Neural progenitor cell (in vitro differentiated cells): ENCODE measurements at regions not wholly inside any gene's neighbourhood (a gene's known extent, or its start where the extent isn't known, plus 50 kb on each side); places are given as distances from the start of the nearest gene placed in this dataset.

Experiments used
- DNase-seq: peaks from one replicate; pipeline ENCODE4 v3.0.0-alpha.2; 2016; ENCODE audit warnings: low spot score
- H2AFZ ChIP-seq: fragments of 200-600 bp; sonication (generic); replicated peaks from 2 replicates; pipeline ENCODE4 v1.6.1; 2016; ENCODE audit warnings: antibody characterized with exemption
- H3F3A ChIP-seq: fragments of 200-600 bp; sonication (generic); 2 replicates; pipeline ENCODE4 v1.6.1; 2016; ENCODE audit warnings: antibody characterized with exemption, low read depth
- H3K27ac ChIP-seq: fragments of 200-600 bp; sonication (generic); 2 replicates; pipeline ENCODE4 v1.5.1; 2016; ENCODE audit warnings: mild to moderate bottlenecking
- H3K27me3 ChIP-seq: fragments of 200-600 bp; sonication (generic); 2 replicates; pipeline ENCODE4 v1.6.1; 2016; ENCODE audit warnings: mild to moderate bottlenecking, moderate library complexity
- H3K36me3 ChIP-seq: fragments of 200-600 bp; sonication (generic); 2 replicates; pipeline ENCODE4 v1.5.1; 2016
- H3K4me1 ChIP-seq: fragments of 200-600 bp; sonication (generic); 2 replicates; pipeline ENCODE4 v1.6.1; 2016; ENCODE audit warnings: mixed run types
- H3K4me2 ChIP-seq: fragments of 200-600 bp; sonication (generic); 2 replicates; pipeline ENCODE4 v1.6.1; 2016
- H3K4me3 ChIP-seq: fragments of 200-600 bp; sonication (generic); 2 replicates; pipeline ENCODE4 v1.5.1; 2016
- H3K79me2 ChIP-seq: fragments of 200-600 bp; sonication (generic); 2 replicates; pipeline ENCODE4 v1.6.1; 2016; ENCODE audit warnings: low read depth
- H3K9ac ChIP-seq: fragments of 200-600 bp; sonication (generic); 2 replicates; pipeline ENCODE4 v1.6.1; 2016
- H3K9me3 ChIP-seq: fragments of 200-600 bp; sonication (generic); 2 replicates; pipeline ENCODE4 v1.5.1; 2016; ENCODE audit warnings: low read depth
- H4K20me1 ChIP-seq: fragments of 200-600 bp; sonication (generic); 2 replicates; pipeline ENCODE4 v1.6.1; 2016; ENCODE audit warnings: low read depth
- H3K27ac Mint-ChIP-seq: 3 replicates; pipeline ENCODE4 v1.8.0; 2021; ENCODE audit warnings: mixed read lengths
- H3K27me3 Mint-ChIP-seq: 2 replicates; pipeline ENCODE4 v1.8.0; 2022; ENCODE audit warnings: low read depth, mild to moderate bottlenecking, inconsistent platforms, moderate library complexity, mixed read lengths; ENCODE audit not compliant: insufficient read depth
- H3K36me3 Mint-ChIP-seq: 3 replicates; pipeline ENCODE4 v1.8.0; 2021; ENCODE audit warnings: mixed read lengths
- H3K4me1 Mint-ChIP-seq: 3 replicates; pipeline ENCODE4 v1.8.0; 2021; ENCODE audit warnings: mixed read lengths
- H3K4me3 Mint-ChIP-seq: 3 replicates; pipeline ENCODE4 v1.8.0; 2021; ENCODE audit warnings: mild to moderate bottlenecking, moderate library complexity, mixed read lengths
- H3K9me3 Mint-ChIP-seq: 3 replicates; pipeline ENCODE4 v1.8.0; 2020; ENCODE audit warnings: mixed read lengths
- CTCF ChIP-seq: fragments of 200-600 bp; sonication (generic); IDR thresholded peaks from 2 replicates; pipeline ENCODE4 v1.5.1; 2017; ENCODE audit warnings: antibody characterized with exemption, mild to moderate bottlenecking
- EZH2 ChIP-seq: fragments of 200-600 bp; sonication (generic); IDR thresholded peaks from 2 replicates; pipeline ENCODE4 v1.6.1; 2017; ENCODE audit warnings: antibody characterized with exemption, mild to moderate bottlenecking, moderate library complexity
- EZH2phosphoT487 ChIP-seq: fragments of 200-600 bp; sonication (generic); IDR thresholded peaks from 2 replicates; pipeline ENCODE4 v1.6.1; 2017; ENCODE audit warnings: antibody characterized with exemption

- no peak overlapping the region for H3K4me3 Mint-ChIP-seq
- Histone ChIP-seq H3F3A (no peaks in the 10 kb centered on the region), H3K4me2 (no peak overlapping the region), H3K4me1 (peaks cover 7% of the 10 kb centered on the region), H4K20me1 (no peaks in the 10 kb centered on the region), H3K79me2 (no peaks in the 10 kb centered on the region), H3K27ac (no peak overlapping the region), H3K4me3 (no peak overlapping the region), H3K36me3 (no peaks in the 10 kb centered on the region), H3K27me3 (no peaks in the 10 kb centered on the region), H3K9ac (no peak overlapping the region), H2AFZ (no peak overlapping the region), H3K9me3 (no peaks in the 10 kb centered on the region)
- H3K9me3 Mint-ChIP-seq: peaks cover 3% of the 10 kb centered on the region
- no peak overlapping the region for H3K27ac Mint-ChIP-seq
- no peak for DNase-seq
- H3K4me1 Mint-ChIP-seq: peaks cover 14% of the 10 kb centered on the region
- no peak for TF ChIP-seq EZH2
- TF ChIP-seq CTCF: no peak
- no peak for TF ChIP-seq EZH2phosphoT487
- H3K27me3 Mint-ChIP-seq: peaks cover 3% of the 10 kb centered on the region
- no peaks in the 10 kb centered on the region for H3K36me3 Mint-ChIP-seq
Observed at GRCh38 chr13:97881556-97881955, 71.9 kb upstream of the IPO5 start.

- H3K27ac Mint-ChIP-seq: no peak overlapping the region
- Histone ChIP-seq H3K9me3 (no peaks in the 10 kb centered on the region), H3K79me2 (no peaks in the 10 kb centered on the region), H3F3A (no peaks in the 10 kb centered on the region), H4K20me1 (no peaks in the 10 kb centered on the region), H3K27ac (no peak overlapping the region), H3K36me3 (no peaks in the 10 kb centered on the region), H2AFZ (no peak overlapping the region), H3K4me3 (no peak overlapping the region), H3K9ac (no peak overlapping the region), H3K27me3 (no peaks in the 10 kb centered on the region), H3K4me2 (no peak overlapping the region), H3K4me1 (peaks cover 7% of the 10 kb centered on the region)
- H3K4me1 Mint-ChIP-seq: peaks cover 11% of the 10 kb centered on the region
- no peak for TF ChIP-seq EZH2
- no peak for TF ChIP-seq EZH2phosphoT487
- no peak for TF ChIP-seq CTCF
- DNase-seq: no peak
- no peak overlapping the region for H3K4me3 Mint-ChIP-seq
- no peaks in the 10 kb centered on the region for H3K36me3 Mint-ChIP-seq
- peaks cover 3% of the 10 kb centered on the region for H3K27me3 Mint-ChIP-seq
- peaks cover 3% of the 10 kb centered on the region for H3K9me3 Mint-ChIP-seq
Observed at GRCh38 chr13:97883396-97883795, 70.1 kb upstream of the IPO5 start.

- H3K27ac ChIP-seq: no peak overlapping the region
- H3K36me3 ChIP-seq: no peaks in the 10 kb centered on the region
Observed at GRCh38 chr13:97884707-97885468, 68.6 kb upstream of the IPO5 start.

More at GRCh38 chr13:97884707-97885468, 68.6 kb upstream of the IPO5 start:
- Mint-ChIP-seq H3K4me3 (no peak overlapping the region), H3K4me1 (peaks cover 6% of the 10 kb centered on the region), H3K36me3 (no peaks in the 10 kb centered on the region), H3K27me3 (peaks cover 3% of the 10 kb centered on the region), H3K9me3 (peaks cover 3% of the 10 kb centered on the region), H3K27ac (no peak overlapping the region)
- no peak overlapping the region for H3K4me3 ChIP-seq
- H3K9me3 ChIP-seq: no peaks in the 10 kb centered on the region
- no peaks in the 10 kb centered on the region for H3F3A ChIP-seq
- H3K4me2 ChIP-seq: no peak overlapping the region
- no peaks in the 10 kb centered on the region for H3K27me3 ChIP-seq
- H3K79me2 ChIP-seq: no peaks in the 10 kb centered on the region
- DNase-seq: no peak
- H3K9ac ChIP-seq: no peak overlapping the region
- no peak for TF ChIP-seq EZH2
- no peak for TF ChIP-seq CTCF
- TF ChIP-seq EZH2phosphoT487: no peak
- peaks cover 3% of the 10 kb centered on the region for H3K4me1 ChIP-seq
- H4K20me1 ChIP-seq: no peaks in the 10 kb centered on the region
- no peak overlapping the region for H2AFZ ChIP-seq
